ENCODE measurements at regions not wholly inside any gene's neighbourhood (a gene's known extent, or its start where the extent isn't known, plus 50 kb on each side); places are given as distances from the start of the nearest gene placed in this dataset.

- H3K9me3 Mint-ChIP-seq = no peaks in the 10 kb centered on the region
- H3K36me3 Mint-ChIP-seq = no peaks in the 10 kb centered on the region
- no peaks in the 10 kb centered on the region for H3K27me3 Mint-ChIP-seq (ENCODE audit: low read depth)
- no peaks in the 10 kb centered on the region for H3K4me1 Mint-ChIP-seq
- no peak overlapping the region for H3K4me3 Mint-ChIP-seq
- no peak for DNase-seq (ENCODE audit: low spot score in 2 of 2, unreplicated experiment in 2 of 2)
- TF ChIP-seq, protein P1, sequence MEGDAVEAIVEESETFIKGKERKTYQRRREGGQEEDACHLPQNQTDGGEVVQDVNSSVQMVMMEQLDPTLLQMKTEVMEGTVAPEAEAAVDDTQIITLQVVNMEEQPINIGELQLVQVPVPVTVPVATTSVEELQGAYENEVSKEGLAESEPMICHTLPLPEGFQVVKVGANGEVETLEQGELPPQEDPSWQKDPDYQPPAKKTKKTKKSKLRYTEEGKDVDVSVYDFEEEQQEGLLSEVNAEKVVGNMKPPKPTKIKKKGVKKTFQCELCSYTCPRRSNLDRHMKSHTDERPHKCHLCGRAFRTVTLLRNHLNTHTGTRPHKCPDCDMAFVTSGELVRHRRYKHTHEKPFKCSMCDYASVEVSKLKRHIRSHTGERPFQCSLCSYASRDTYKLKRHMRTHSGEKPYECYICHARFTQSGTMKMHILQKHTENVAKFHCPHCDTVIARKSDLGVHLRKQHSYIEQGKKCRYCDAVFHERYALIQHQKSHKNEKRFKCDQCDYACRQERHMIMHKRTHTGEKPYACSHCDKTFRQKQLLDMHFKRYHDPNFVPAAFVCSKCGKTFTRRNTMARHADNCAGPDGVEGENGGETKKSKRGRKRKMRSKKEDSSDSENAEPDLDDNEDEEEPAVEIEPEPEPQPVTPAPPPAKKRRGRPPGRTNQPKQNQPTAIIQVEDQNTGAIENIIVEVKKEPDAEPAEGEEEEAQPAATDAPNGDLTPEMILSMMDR (IDR thresholded peaks at IDR 0.05; ENCODE audit: unreplicated experiment) = no peak
- H3K27ac Mint-ChIP-seq = no peak overlapping the region
Observed at GRCh38 chr4:103429283-103429682, 231.1 kb upstream of the CENPE start.

DNA sequence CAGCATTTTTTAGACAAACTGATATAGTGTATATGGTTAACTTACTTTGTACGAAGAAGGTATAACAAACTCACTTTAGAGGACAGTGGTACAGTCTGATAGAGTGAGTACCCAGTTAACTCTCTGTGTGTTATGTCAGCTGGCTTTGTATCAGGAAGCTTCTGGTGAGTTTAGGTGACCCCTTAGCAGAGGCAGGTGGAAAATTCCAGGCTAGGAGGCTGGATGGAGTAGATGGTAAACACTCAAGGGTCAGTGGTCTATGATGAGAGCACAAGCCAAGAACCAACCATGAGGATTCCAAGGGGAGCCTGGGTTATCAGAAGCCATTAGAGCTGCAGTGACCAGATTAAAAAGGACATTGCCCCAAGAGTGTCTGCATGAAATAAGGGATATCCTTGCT is 227.3 kb upstream of the CENPE start:
- Mint-ChIP-seq H3K27ac (no peak overlapping the region), H3K4me1 (no peaks in the 10 kb centered on the region), H3K27me3 (ENCODE audit: low read depth) (no peaks in the 10 kb centered on the region), H3K36me3 (no peaks in the 10 kb centered on the region), H3K9me3 (peaks cover 2% of the 10 kb centered on the region), H3K4me3 (no peak overlapping the region)
- TF ChIP-seq, protein P1 (IDR thresholded peaks at IDR 0.05; ENCODE audit: unreplicated experiment) = no peak
- DNase-seq (ENCODE audit: low spot score in 2 of 2, unreplicated experiment in 2 of 2) = no peak

- Mint-ChIP-seq H3K36me3 (no peaks in the 10 kb centered on the region), H3K4me1 (no peaks in the 10 kb centered on the region), H3K27me3 (ENCODE audit: low read depth) (no peaks in the 10 kb centered on the region), H3K4me3 (no peak overlapping the region), H3K9me3 (peaks cover 3% of the 10 kb centered on the region), H3K27ac (no peak overlapping the region)
- TF ChIP-seq, protein P1 (IDR thresholded peaks at IDR 0.05; ENCODE audit: unreplicated experiment) = no peak
- no peak for DNase-seq (ENCODE audit: low spot score in 2 of 2, unreplicated experiment in 2 of 2)
Observed at GRCh38 chr4:103424853-103425252, 226.7 kb upstream of the CENPE start.

DNA sequence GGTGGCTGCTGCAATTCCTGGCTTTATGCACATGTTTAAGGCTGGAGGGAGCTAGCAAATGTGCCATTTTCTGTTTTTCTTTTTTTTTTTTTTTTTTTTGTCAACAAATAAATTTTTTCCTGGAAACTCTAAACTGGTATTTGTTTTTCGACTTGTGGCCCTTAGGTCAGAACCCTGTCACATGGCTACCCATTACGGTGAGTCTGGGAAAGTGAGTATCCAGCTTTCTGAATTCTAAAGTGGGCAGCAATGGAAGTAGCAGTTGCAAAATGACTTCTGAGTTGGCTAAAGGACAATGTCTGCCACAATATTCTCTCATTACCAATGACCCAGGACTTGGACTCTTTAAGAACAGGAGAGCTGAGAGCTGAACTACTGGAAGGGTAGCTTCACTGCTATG is 225.1 kb upstream of the CENPE start:
- DNase-seq (ENCODE audit: low spot score in 2 of 2, unreplicated experiment in 2 of 2) = no peak
- Mint-ChIP-seq H3K4me1 (no peaks in the 10 kb centered on the region), H3K4me3 (no peak overlapping the region), H3K27me3 (ENCODE audit: low read depth) (no peaks in the 10 kb centered on the region), H3K27ac (no peak overlapping the region), H3K36me3 (no peaks in the 10 kb centered on the region), H3K9me3 (peaks cover 3% of the 10 kb centered on the region)
- TF ChIP-seq, protein P1 (IDR thresholded peaks at IDR 0.05; ENCODE audit: unreplicated experiment) = no peak

GRCh38 chr4:103422467-103423219 is 224.5 kb upstream of the CENPE start:
- DNase-seq (ENCODE audit: low spot score in 2 of 2, unreplicated experiment in 2 of 2) = no peak
- H3K4me1 Mint-ChIP-seq = no peaks in the 10 kb centered on the region
- H3K4me3 Mint-ChIP-seq = no peak overlapping the region
- no peaks in the 10 kb centered on the region for H3K27me3 Mint-ChIP-seq (ENCODE audit: low read depth)
- no peak overlapping the region for H3K27ac Mint-ChIP-seq
- peaks cover 3% of the 10 kb centered on the region for H3K9me3 Mint-ChIP-seq
- TF ChIP-seq, protein P1 (IDR thresholded peaks at IDR 0.05; ENCODE audit: unreplicated experiment) = no peak
- no peaks in the 10 kb centered on the region for H3K36me3 Mint-ChIP-seq

Data from mesothelial cell of epicardium (in vitro differentiated cells).